ENCODE measurements at regions not wholly inside any gene's neighbourhood (a gene's known extent, or its start where the extent isn't known, plus 50 kb on each side); places are given as distances from the start of the nearest gene placed in this dataset.
"Not testable (repeated sequence)": the region's sequence is repeated elsewhere in the genome, so short reads cannot be mapped to it uniquely, and the experiment has no call there.

DNA sequence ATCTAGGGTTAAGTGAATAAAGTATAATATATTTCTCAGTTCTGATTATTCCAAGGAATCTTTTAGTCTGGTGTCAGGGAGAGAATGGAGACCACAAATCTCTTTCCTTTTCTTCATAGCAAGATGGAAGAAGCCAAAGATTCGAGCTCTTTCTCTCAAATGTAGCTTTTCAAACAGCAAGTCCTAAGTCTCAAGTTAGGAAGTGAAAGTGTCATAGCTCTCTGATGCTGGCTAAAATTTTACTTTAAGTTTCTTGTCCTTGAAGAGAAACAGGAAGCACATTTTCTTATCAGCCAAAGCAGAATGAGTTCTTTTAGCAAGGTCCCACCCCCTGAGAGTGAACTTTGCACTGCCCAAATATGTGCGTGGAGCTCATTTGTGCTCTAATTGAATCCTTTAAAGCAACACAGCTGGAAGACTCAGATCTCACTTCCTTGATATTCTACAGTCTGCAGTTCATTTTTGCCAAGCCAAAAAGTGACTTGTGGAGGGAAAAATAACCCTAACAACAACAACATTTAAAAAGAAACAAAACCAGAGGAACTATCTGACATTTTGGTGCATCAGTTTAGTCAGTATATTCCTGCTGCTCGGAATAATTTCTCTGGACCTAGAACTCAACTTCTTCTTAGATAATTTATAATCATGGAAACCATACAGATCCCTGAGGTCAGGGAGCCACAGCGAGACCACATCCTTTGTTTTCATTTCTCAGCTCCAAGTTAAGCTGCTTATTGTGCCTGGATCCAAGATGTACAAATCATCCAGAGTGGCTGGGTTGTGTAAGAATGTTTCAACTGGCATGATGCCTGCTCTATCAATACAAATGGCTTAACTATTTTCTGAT, 238.7 kb upstream of the P2RY1 start:
- TF ChIP-seq GATA1 (IDR thresholded peaks at IDR 0.05; ENCODE audit: low read depth, low read length): no peak
- peak; percentile 62 for TF ChIP-seq POLR2A (IDR thresholded peaks at IDR 0.05; ENCODE audit: low read length)
- DNase-seq: peak; percentile 86 to 90

DNA sequence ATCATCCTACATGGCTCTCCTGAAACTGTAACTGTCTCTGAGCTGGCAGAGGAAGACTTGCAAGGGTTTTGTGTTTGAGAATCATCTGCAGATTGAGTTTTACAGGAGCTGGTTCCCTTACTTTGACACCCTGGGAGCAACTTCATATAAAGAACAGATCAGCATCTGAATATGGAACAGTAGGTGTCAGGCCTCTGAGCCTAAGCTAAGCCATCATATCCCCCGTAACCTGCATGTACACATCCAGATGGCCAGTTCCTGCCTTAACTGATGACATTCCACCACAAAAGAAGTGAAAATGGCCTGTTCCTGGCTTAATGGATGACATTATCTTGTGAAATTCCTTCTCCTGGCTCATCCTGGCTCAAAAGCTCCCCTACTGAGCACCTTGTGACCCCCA, 238.1 kb upstream of the P2RY1 start:
- not testable (repeated sequence) for DNase-seq

DNA sequence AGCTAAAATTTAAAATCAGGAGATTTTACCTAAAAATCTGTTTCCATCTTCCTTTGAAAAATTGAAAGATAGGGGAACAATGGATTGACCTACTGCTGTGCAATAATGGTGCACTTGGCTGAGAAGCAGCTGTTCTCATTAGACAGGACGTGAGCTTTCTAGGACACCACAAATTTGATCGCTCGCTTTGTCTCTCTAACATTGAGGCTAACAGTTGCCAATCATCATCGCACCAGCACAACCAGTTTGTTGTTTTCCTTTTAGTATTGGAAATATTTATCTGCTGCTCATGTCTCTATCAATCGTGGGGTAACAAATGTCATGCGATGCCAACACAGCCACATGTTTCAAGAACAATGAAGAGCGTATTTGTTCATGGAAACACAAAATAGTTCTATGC, 228.8 kb upstream of the P2RY1 start:
- TF ChIP-seq POLR2A (IDR thresholded peaks at IDR 0.05; ENCODE audit: low read length): no peak
- TF ChIP-seq GATA1 (IDR thresholded peaks at IDR 0.05; ENCODE audit: low read depth, low read length): no peak
- DNase-seq: no peak

DNA sequence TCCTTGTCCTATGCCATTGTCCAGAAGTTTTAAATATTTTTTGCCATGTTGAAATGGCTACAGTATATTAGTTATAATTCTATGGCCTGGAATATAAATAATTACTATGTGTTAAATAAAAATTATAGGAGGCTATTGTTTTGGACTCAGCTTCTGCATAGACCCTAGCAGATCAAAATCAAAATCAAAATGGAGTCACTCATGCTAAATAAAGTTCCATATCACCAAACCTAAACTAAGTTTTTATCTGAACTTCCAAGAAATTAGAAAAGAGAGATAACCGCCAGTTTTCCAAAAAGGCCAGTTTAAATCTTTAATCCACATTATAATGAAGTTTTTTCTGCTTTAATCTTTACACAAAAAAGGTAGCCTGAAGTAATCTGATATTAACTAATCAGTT, 227.8 kb upstream of the P2RY1 start:
- TF ChIP-seq GATA1 (IDR thresholded peaks at IDR 0.05; ENCODE audit: low read depth, low read length) (no peak), POLR2A (IDR thresholded peaks at IDR 0.05; ENCODE audit: low read length) (no peak)
- no peak for DNase-seq

DNA sequence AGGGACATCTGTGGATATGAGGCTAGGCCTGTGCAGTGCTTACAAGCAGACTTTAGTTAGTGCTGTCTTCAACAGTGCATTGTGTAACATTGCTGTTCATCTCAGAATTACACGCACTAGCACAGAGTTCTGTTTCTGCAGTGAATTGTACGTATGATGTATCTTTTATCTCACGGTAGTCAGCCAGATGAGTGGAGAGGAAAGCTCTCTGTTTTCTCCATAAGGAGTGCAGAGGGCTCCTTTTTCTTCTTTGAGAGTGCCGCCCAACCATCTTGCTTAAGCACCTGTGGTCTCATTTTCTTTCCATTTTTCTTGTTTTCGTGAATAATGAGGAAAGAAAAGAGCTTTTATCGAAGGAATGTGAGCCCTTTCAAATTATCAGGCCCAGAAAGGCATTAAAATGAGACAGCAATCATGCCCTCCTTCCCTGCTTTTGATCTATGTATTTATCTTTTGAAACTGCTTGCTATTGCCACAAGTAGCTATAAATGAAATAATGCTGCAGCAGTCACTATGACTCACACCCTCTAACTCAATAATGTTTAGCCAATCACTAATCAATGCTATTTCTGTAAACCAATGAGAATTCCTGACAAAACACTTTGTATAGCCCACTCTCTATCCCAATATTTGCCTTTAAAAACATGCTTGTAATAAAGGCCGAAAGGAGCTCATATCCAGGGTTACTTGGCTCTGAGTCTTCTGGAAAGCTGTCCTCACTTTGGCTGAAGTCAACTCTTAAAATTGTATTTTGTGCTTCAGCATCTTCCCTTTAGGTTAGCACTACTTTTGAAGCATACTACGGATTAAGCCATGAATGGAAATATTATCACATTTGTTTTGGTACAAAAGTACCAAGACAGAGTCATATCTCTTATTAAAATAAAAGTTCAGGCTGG, 226.0 kb upstream of the P2RY1 start:
- TF ChIP-seq POLR2A (IDR thresholded peaks at IDR 0.05; ENCODE audit: low read length): no peak
- DNase-seq: no peak

DNA sequence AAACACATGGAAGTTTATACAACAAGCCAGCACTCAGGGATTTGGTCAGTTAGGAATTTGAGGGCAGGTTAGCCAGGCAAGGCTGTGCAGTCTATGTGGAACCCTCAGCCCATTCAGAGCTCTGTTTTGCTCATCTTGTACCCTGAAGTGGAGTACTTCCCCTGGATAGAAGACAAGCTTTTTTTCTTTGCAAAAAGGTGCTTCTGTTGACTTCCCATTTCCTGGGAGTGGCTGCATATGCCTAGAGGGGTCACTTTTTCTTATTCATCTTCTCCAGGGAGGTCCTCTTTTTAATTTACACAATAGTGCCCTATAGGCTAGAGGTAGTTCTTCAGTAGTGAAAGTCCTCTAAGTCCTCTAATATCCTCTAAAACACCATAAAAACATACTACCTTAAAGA, 225.0 kb upstream of the P2RY1 start:
- TF ChIP-seq POLR2A (IDR thresholded peaks at IDR 0.05; ENCODE audit: low read length) (no peak), GATA1 (IDR thresholded peaks at IDR 0.05; ENCODE audit: low read depth, low read length) (no peak)
- DNase-seq: no peak

DNA sequence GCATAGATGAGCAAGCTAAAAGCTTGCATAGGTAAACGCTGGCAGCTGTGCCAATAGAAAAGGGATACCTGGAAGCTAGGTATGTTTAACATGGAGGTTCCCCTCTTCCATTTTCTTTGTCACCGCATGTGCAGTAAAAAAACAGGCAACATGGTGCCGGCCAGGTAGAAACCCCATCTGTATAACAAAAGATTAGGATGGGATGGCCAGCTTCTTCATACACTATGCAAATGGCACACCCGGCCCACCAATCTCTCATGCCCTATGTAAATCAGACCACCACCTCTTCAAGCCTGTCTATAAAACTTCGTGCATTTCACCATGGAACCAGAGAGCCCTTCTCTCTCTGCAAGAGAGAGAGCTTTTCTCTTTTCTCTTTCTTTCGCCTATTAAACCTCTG, 224.3 kb upstream of the P2RY1 start:
- TF ChIP-seq POLR2A (IDR thresholded peaks at IDR 0.05; ENCODE audit: low read length) (no peak), GATA1 (IDR thresholded peaks at IDR 0.05; ENCODE audit: low read depth, low read length) (no peak)
- no peak for DNase-seq

DNA sequence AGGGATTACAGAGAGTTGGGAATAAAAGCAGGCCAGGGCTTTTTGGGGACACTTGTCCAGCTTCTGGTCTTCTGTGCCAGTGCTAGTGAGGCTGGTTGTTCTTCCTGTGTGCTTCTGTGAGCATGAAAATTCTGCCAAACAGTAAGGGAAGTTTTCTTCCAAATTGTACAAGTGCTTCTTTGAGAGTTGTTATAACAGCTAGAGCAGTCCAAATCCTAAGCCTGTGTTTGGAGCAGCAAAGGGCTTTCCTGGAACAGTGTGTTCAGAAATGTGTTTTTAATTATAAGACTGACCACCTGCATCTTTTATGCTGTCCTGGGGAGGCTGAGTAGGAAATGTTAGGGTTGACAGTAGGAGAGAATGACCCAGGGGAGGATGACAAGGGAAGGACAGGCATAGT, 223.0 kb upstream of the P2RY1 start:
- TF ChIP-seq GATA1 (IDR thresholded peaks at IDR 0.05; ENCODE audit: low read depth, low read length) (no peak), POLR2A (IDR thresholded peaks at IDR 0.05; ENCODE audit: low read length) (no peak)
- DNase-seq: no peak

DNA sequence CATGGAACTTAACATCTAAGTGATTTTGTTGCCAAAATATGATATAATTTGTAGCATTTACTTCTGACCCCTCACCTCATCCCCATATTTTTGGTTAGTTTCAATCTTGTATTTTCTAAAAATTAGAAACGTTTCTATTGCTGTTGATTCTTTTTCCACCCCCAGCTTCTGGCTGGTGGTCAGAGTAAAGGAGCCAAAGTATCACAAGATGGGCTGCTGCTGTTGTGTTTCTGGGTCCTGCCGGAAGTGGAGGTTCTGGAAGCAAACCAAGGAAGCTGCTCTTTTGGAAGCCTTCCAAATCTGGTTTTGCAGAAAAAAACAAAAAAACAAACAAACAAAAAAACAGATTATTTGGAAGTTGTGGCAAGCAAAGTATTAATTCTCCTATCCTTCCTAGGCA, 221.1 kb upstream of the P2RY1 start:
- no peak for DNase-seq
- no peak for TF ChIP-seq GATA1 (IDR thresholded peaks at IDR 0.05; ENCODE audit: low read depth, low read length)
- no peak for TF ChIP-seq POLR2A (IDR thresholded peaks at IDR 0.05; ENCODE audit: low read length)

DNA sequence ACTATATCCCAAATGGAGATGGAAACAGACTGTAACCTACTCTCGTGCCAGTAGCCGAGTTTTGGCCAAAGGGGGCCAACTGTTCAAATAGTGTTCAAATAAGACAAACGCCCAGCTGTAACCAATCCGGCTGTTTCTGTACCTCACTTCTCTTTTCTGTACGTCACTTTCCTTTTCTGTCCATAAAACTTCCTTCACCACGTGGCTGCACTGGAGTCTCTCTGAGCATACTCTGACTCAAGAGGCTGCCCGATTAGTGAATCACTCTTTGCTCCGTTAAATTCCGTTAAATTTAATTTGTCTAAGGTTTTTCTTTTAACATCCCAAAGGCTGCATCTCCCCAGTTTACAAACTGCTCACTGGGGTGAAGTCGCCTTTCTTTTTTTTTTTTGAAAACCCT, 219.2 kb upstream of the P2RY1 start:
- TF ChIP-seq GATA1 (IDR thresholded peaks at IDR 0.05; ENCODE audit: low read depth, low read length): no peak
- TF ChIP-seq POLR2A (IDR thresholded peaks at IDR 0.05; ENCODE audit: low read length): no peak
- DNase-seq: no peak

DNA sequence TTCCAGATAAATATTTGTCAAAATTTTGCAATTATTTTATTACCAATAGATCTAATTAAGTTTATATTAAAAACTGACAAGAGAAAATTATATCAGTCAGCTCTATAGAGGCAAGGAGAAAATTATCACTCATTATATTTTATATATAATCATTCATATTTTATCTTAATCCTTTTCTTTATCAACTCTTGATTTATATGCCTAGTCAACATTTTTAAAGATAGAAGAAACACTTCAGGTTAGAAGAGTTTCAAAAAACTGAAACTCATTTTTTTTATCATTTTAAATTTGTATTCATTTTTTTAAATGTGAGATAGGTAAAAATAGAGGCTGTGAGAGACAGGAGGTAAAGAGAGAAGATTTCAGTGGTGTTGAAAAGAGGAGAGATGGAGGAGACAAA, 217.3 kb upstream of the P2RY1 start:
- DNase-seq: no peak
- no peak for TF ChIP-seq GATA1 (IDR thresholded peaks at IDR 0.05; ENCODE audit: low read depth, low read length)
- TF ChIP-seq POLR2A (IDR thresholded peaks at IDR 0.05; ENCODE audit: low read length): no peak

DNA sequence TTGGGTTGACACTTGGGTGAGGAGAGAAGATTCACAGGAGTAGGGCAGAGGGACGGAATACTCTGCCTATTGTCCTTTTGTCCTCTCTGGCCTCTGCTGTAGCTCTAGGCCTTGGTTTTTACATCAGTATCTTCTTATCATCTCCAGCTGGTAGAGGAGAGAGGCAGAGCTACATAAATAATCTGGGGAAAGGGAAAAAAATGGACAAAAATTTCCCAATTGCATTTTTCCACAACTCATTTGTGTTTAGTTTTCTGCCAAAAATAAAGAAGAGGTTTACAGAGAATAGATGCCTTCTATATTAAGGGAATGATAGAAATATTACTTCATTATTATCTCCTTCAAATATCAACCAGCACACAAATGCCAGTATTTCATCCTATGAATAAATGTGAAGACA, 216.4 kb upstream of the P2RY1 start:
- TF ChIP-seq GATA1 (IDR thresholded peaks at IDR 0.05; ENCODE audit: low read depth, low read length) (no peak), POLR2A (IDR thresholded peaks at IDR 0.05; ENCODE audit: low read length) (no peak)

DNA sequence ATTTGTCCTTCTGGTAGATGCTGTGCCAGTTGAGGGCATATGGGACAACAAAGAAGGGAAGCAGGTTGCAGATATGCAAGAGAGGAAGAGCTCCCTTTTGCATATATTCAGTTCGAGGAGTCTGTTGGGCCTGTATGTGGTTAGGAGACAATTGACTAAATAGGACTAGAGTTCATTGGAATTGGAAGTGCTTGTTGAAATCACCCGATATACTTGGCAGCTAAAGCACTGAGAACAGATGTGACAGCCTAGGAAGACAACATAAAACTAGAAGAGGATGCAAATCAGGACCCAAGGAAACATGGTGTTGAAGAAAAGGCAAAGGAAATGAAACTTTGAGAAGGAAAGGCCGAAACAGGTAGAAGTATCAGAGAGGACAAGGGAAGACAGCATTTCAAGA, 215.2 kb upstream of the P2RY1 start:
- TF ChIP-seq GATA1 (IDR thresholded peaks at IDR 0.05; ENCODE audit: low read depth, low read length) (no peak), POLR2A (IDR thresholded peaks at IDR 0.05; ENCODE audit: low read length) (no peak)
- DNase-seq: no peak

More for the DNA sequence above, 216.4 kb upstream of the P2RY1 start:
- DNase-seq: no peak

DNA sequence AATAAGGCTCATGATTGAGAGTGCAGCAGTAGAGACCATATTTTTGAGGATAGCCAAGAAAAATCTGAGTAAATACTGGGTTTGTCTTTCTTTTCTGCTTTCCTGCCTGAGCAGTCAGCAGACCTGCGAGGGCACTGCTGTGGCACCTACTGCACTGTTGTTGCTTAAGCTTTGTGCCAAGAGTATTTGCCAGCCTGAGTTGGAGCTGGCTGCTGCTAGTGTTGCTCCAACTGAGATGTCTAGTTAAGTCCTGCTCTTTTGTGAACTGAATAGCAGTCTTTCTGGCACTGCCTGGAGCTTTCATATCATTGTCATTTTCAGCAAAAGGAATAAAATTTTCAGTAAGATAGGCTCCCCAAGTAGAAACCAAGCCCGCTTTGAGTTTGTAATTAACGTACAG, 214.5 kb upstream of the P2RY1 start:
- no peak for TF ChIP-seq POLR2A (IDR thresholded peaks at IDR 0.05; ENCODE audit: low read length)
- no peak for TF ChIP-seq GATA1 (IDR thresholded peaks at IDR 0.05; ENCODE audit: low read depth, low read length)
- no peak for DNase-seq

Measured in erythroblast (primary cell).